Fibroblast of lung (primary cell): ENCODE measurements at regions not wholly inside any gene's neighbourhood (a gene's known extent, or its start where the extent isn't known, plus 50 kb on each side); places are given as distances from the start of the nearest gene placed in this dataset.
"Not testable (repeated sequence)": the region's sequence is repeated elsewhere in the genome, so short reads cannot be mapped to it uniquely, and the experiment has no call there.

Experiments
- DNase-seq, 2 donors: peaks; one replicate each; pipeline versions ENCODE4 v3.0.0 to v3.0.0-alpha.2; 2010; ENCODE audit warnings: low read depth in 2 of 2
- H2AFZ ChIP-seq: 2 replicates; pipeline ENCODE4 v1.5.1; 2012; ENCODE audit warnings: low read length, control low read depth, inconsistent platforms
- H3K27ac ChIP-seq: 2 replicates; pipeline ENCODE4 v1.5.1; 2011; ENCODE audit warnings: low read length, control low read depth; ENCODE audit not compliant: insufficient read depth
- H3K27me3 ChIP-seq: 2 replicates; pipeline ENCODE4 v1.5.1; 2011; ENCODE audit warnings: mild to moderate bottlenecking, low read length; ENCODE audit not compliant: control insufficient read depth, insufficient read depth
- H3K36me3 ChIP-seq: 2 replicates; pipeline ENCODE4 v1.5.1; 2011; ENCODE audit warnings: low read length; ENCODE audit not compliant: control insufficient read depth, insufficient read depth
- H3K4me1 ChIP-seq: 2 replicates; pipeline ENCODE4 v1.5.1; 2011; ENCODE audit warnings: low read length; ENCODE audit not compliant: control insufficient read depth, insufficient read depth; ENCODE audit errors: extremely low read depth
- H3K4me2 ChIP-seq: 2 replicates; pipeline ENCODE4 v1.5.1; 2011; ENCODE audit warnings: low read length, control low read depth; ENCODE audit not compliant: insufficient read depth; ENCODE audit errors: extremely low read depth
- H3K4me3 ChIP-seq, 4 experiments: fragments of 200-600 bp in 1 of 4; sonication (generic) in 1 of 4; replicated peaks in 1 of 4; 2 replicates each; pipeline ENCODE4 v1.5.1; 2011 to 2016; ENCODE audit warnings: low read length in 4 of 4, low read depth in 3 of 4, mild to moderate bottlenecking in 3 of 4, control low read depth in 2 of 4, inconsistent platforms in 1 of 4, mixed read lengths in 1 of 4; ENCODE audit not compliant: insufficient read depth in 1 of 4; ENCODE audit errors: control extremely low read depth in 1 of 4
- H3K79me2 ChIP-seq: 2 replicates; pipeline ENCODE4 v1.5.1; 2012; ENCODE audit warnings: mild to moderate bottlenecking, low read length, inconsistent platforms; ENCODE audit not compliant: control insufficient read depth, insufficient read depth
- H3K9ac ChIP-seq: 2 replicates; pipeline ENCODE4 v1.5.1; 2011; ENCODE audit warnings: mild to moderate bottlenecking, low read length, control low read depth; ENCODE audit not compliant: insufficient read depth
- H3K9me3 ChIP-seq: 2 replicates; pipeline ENCODE4 v1.5.1; 2012; ENCODE audit warnings: low read depth, low read length; ENCODE audit not compliant: control insufficient read depth, insufficient read depth
- H4K20me1 ChIP-seq: 2 replicates; pipeline ENCODE4 v1.5.1; 2011; ENCODE audit warnings: low read length; ENCODE audit not compliant: control insufficient read depth, insufficient read depth; ENCODE audit errors: extremely low read depth
- CTCF ChIP-seq, 2 donors: IDR thresholded peaks in 1 of 2; conservative IDR thresholded peaks in 1 of 2; 1 replicate in 1 of 2; 2 replicates in 1 of 2; pipeline ENCODE4 v1.5.1; 2011 to 2012; ENCODE audit warnings: low read length in 2 of 2, control low read depth in 1 of 2, inconsistent platforms in 1 of 2, low read depth in 1 of 2, mild to moderate bottlenecking in 1 of 2
- EZH2 ChIP-seq: IDR thresholded peaks from 2 replicates; pipeline ENCODE4 v1.5.1; 2012; ENCODE audit warnings: low read length, control low read depth, mild to moderate bottlenecking; ENCODE audit errors: missing control alignments

DNA sequence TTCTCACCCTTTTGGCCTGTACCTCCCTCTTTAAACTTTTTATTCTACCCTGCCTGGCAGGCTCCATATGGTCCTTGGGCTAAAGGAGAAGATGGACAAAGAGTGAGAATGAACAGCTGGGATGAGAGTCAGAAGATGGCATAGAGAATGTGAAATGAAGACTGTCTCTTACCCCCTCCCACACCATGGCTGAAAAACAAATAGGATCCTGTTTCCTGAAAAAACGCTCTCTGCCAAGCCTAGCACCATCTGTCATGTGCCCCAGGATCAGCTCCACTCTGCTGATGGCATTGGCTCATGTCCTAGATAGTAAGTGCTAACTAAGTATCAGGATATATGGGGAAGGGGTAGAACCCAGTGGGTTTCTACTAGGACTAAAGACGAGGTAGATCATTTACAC lies 238.6 kb downstream of the MEX3B start:
- TF ChIP-seq CTCF (conservative IDR thresholded peaks at IDR 0.05 in 1 of 2, IDR thresholded peaks at IDR 0.05 in 1 of 2; ENCODE audit: low read depth in 1 of 2, low read length in 2 of 2) (no peak), EZH2 (no peak)
- no peaks in the 10 kb centered on the region for H3K27me3 ChIP-seq
- no peaks in the 10 kb centered on the region for H3K79me2 ChIP-seq
- no peaks in the 10 kb centered on the region for H3K4me1 ChIP-seq
- no peaks in the 10 kb centered on the region for H4K20me1 ChIP-seq
- no peak overlapping the region for H3K9ac ChIP-seq
- H3K4me3 ChIP-seq, result no peak overlapping the region
- no peak overlapping the region for H3K4me2 ChIP-seq
- H3K36me3 ChIP-seq, result no peaks in the 10 kb centered on the region
- no peak overlapping the region for H3K27ac ChIP-seq
- H2AFZ ChIP-seq, result no peak overlapping the region
- H3K9me3 ChIP-seq, result no peaks in the 10 kb centered on the region
- DNase-seq, result no peak

- no peak overlapping the region for H3K4me2 ChIP-seq
- H3K9me3 ChIP-seq, result no peaks in the 10 kb centered on the region
- H3K9ac ChIP-seq, result no peak overlapping the region
- no peaks in the 10 kb centered on the region for H4K20me1 ChIP-seq
- H3K27ac ChIP-seq, result no peak overlapping the region
- no peaks in the 10 kb centered on the region for H3K79me2 ChIP-seq
- H2AFZ ChIP-seq, result no peak overlapping the region
- no peaks in the 10 kb centered on the region for H3K36me3 ChIP-seq
- DNase-seq, result no peak
- no peaks in the 10 kb centered on the region for H3K27me3 ChIP-seq
- no peaks in the 10 kb centered on the region for H3K4me1 ChIP-seq
- no peak for TF ChIP-seq CTCF (conservative IDR thresholded peaks at IDR 0.05 in 1 of 2, IDR thresholded peaks at IDR 0.05 in 1 of 2; ENCODE audit: low read depth in 1 of 2, low read length in 2 of 2)
- TF ChIP-seq EZH2, result no peak
- H3K4me3 ChIP-seq, result no peak overlapping the region
These were observed 249.9 kb downstream of the MEX3B start for GRCh38 chr15:81795899-81796298.

DNA sequence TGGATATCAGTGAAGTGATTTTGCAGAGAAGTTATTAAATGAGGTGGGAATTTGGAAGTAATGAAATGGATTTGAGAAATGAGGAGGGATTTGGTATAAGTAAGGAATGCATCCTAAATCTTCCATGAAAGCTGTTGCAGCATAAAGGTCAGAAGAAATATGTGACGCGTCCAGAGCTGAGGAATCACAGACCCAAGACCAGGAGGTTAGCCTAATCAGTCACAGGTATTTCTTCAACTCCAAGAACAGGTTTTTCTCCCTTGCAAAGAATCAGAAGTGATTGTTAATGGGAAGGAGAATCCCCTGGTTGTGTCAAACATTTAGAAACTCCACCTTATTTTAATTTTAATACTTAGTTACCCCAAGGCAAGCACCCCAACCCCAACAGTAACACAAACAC lies 253.2 kb downstream of the MEX3B start:
- no peaks in the 10 kb centered on the region for H3K4me1 ChIP-seq
- H4K20me1 ChIP-seq, result no peaks in the 10 kb centered on the region
- TF ChIP-seq EZH2 (no peak), CTCF (conservative IDR thresholded peaks at IDR 0.05 in 1 of 2, IDR thresholded peaks at IDR 0.05 in 1 of 2; ENCODE audit: low read depth in 1 of 2, low read length in 2 of 2) (no peak)
- H3K27me3 ChIP-seq, result no peaks in the 10 kb centered on the region
- H3K36me3 ChIP-seq, result no peaks in the 10 kb centered on the region
- H3K9ac ChIP-seq, result no peak overlapping the region
- no peaks in the 10 kb centered on the region for H3K9me3 ChIP-seq
- H3K4me3 ChIP-seq, result no peak overlapping the region
- H3K4me2 ChIP-seq, result no peak overlapping the region
- no peak overlapping the region for H3K27ac ChIP-seq
- H3K79me2 ChIP-seq, result no peaks in the 10 kb centered on the region
- no peak overlapping the region for H2AFZ ChIP-seq
- DNase-seq, result no peak

GRCh38 chr15:81791322-81791721 lies 254.5 kb downstream of the MEX3B start:
- not testable (repeated sequence) for H3K4me1 ChIP-seq, H3K27me3 ChIP-seq, H3K4me2 ChIP-seq, H3K9ac ChIP-seq, H3K36me3 ChIP-seq, H3K79me2 ChIP-seq, H2AFZ ChIP-seq, H3K4me3 ChIP-seq, H3K27ac ChIP-seq, H3K9me3 ChIP-seq, H4K20me1 ChIP-seq, DNase-seq
